ENCODE measurements at regions not wholly inside any gene's neighbourhood (a gene's known extent, or its start where the extent isn't known, plus 50 kb on each side); places are given as distances from the start of the nearest gene placed in this dataset.
"Not testable (repeated sequence)": the region's sequence is repeated elsewhere in the genome, so short reads cannot be mapped to it uniquely, and the experiment has no call there.

- DNase-seq (ENCODE audit: low read depth in 2 of 2) = not testable (repeated sequence)
Observed at GRCh38 chrX:95771198-95771597, 913.4 kb upstream of the DIAPH2 start.

GRCh38 chrX:95791876-95792275 lies 892.8 kb upstream of the DIAPH2 start:
- DNase-seq (ENCODE audit: low read depth in 2 of 2) = no peak

- DNase-seq (ENCODE audit: low read depth in 2 of 2) = no peak
Observed at GRCh38 chrX:95797344-95797743, 887.3 kb upstream of the DIAPH2 start.

- no peak for DNase-seq (ENCODE audit: low read depth in 2 of 2)
Observed at GRCh38 chrX:95823796-95824195, 860.8 kb upstream of the DIAPH2 start.

- no peak for DNase-seq (ENCODE audit: low read depth in 2 of 2)
Observed at GRCh38 chrX:95835223-95835622, 849.4 kb upstream of the DIAPH2 start.

GRCh38 chrX:95836517-95836916 lies 848.1 kb upstream of the DIAPH2 start:
- no peak for DNase-seq (ENCODE audit: low read depth in 2 of 2)

- DNase-seq (ENCODE audit: low read depth in 2 of 2) = no peak
Observed at GRCh38 chrX:95841863-95842262, 842.8 kb upstream of the DIAPH2 start.

- DNase-seq (ENCODE audit: low read depth in 2 of 2) = no peak
Observed at GRCh38 chrX:95860127-95860526, 824.5 kb upstream of the DIAPH2 start.

GRCh38 chrX:95875661-95876060 lies 809.0 kb upstream of the DIAPH2 start:
- DNase-seq (ENCODE audit: low read depth in 2 of 2) = no peak

- no peak for DNase-seq (ENCODE audit: low read depth in 2 of 2)
Observed at GRCh38 chrX:95878874-95879273, 805.8 kb upstream of the DIAPH2 start.

- no peak for DNase-seq (ENCODE audit: low read depth in 2 of 2)
Observed at GRCh38 chrX:95884186-95884585, 800.5 kb upstream of the DIAPH2 start.

- no peak for DNase-seq (ENCODE audit: low read depth in 2 of 2)
Observed at GRCh38 chrX:95885074-95885473, 799.6 kb upstream of the DIAPH2 start.

GRCh38 chrX:95889279-95889678 lies 795.4 kb upstream of the DIAPH2 start:
- DNase-seq (ENCODE audit: low read depth in 2 of 2) = no peak

- peak; percentile 3 to 4 for DNase-seq (ENCODE audit: low read depth in 2 of 2)
Observed at GRCh38 chrX:95893636-95894035, 791.0 kb upstream of the DIAPH2 start.

- no peak for DNase-seq (ENCODE audit: low read depth in 2 of 2)
Observed at GRCh38 chrX:95903490-95903889, 781.2 kb upstream of the DIAPH2 start.

- DNase-seq (ENCODE audit: low read depth in 2 of 2) = no peak
Observed at GRCh38 chrX:95903975-95904374, 780.7 kb upstream of the DIAPH2 start.

GRCh38 chrX:95907081-95907480 lies 777.6 kb upstream of the DIAPH2 start:
- no peak for DNase-seq (ENCODE audit: low read depth in 2 of 2)

GRCh38 chrX:95911062-95911461 lies 773.6 kb upstream of the DIAPH2 start:
- no peak for DNase-seq (ENCODE audit: low read depth in 2 of 2)

- no peak for DNase-seq (ENCODE audit: low read depth in 2 of 2)
Observed at GRCh38 chrX:95919605-95920004, 765.0 kb upstream of the DIAPH2 start.

GRCh38 chrX:95945528-95945927 lies 739.1 kb upstream of the DIAPH2 start:
- no peak for DNase-seq (ENCODE audit: low read depth in 2 of 2)

GRCh38 chrX:95949588-95949987 lies 735.1 kb upstream of the DIAPH2 start:
- no peak for DNase-seq (ENCODE audit: low read depth in 2 of 2)

GRCh38 chrX:95950679-95951078 lies 734.0 kb upstream of the DIAPH2 start:
- DNase-seq (ENCODE audit: low read depth in 2 of 2) = no peak

- no peak for DNase-seq (ENCODE audit: low read depth in 2 of 2)
Observed at GRCh38 chrX:95953564-95953963, 731.1 kb upstream of the DIAPH2 start.

- DNase-seq (ENCODE audit: low read depth in 2 of 2) = no peak
Observed at GRCh38 chrX:95956745-95957144, 727.9 kb upstream of the DIAPH2 start.
